ENCODE measurements at regions not wholly inside any gene's neighbourhood (a gene's known extent, or its start where the extent isn't known, plus 50 kb on each side); places are given as distances from the start of the nearest gene placed in this dataset.

GRCh38 chr4:138595731-138596460, 353.7 kb upstream of the SLC7A11 start:
- no peak overlapping the region for H3K4me3 Mint-ChIP-seq (ENCODE audit: unreplicated experiment)
- H3K27ac Mint-ChIP-seq (ENCODE audit: unreplicated experiment), result no peak overlapping the region
- no peaks in the 10 kb centered on the region for H3K27me3 Mint-ChIP-seq (ENCODE audit: unreplicated experiment)

GRCh38 chr4:138595171-138595570, 353.0 kb upstream of the SLC7A11 start:
- Mint-ChIP-seq H3K36me3 (ENCODE audit: unreplicated experiment) (no peaks in the 10 kb centered on the region), H3K27ac (ENCODE audit: unreplicated experiment) (no peak overlapping the region), H3K4me1 (ENCODE audit: low read depth, unreplicated experiment) (peaks cover 4% of the 10 kb centered on the region), H3K27me3 (ENCODE audit: unreplicated experiment) (no peaks in the 10 kb centered on the region), H3K9me3 (ENCODE audit: unreplicated experiment) (no peaks in the 10 kb centered on the region), H3K4me3 (ENCODE audit: unreplicated experiment) (no peak overlapping the region)
- no peak for DNase-seq
- TF ChIP-seq CTCF (IDR thresholded peaks at IDR 0.05; ENCODE audit: partially characterized antibody, unreplicated experiment), result no peak

More at GRCh38 chr4:138595731-138596460, 353.7 kb upstream of the SLC7A11 start:
- DNase-seq, result no peak
- H3K36me3 Mint-ChIP-seq (ENCODE audit: unreplicated experiment), result no peaks in the 10 kb centered on the region
- TF ChIP-seq CTCF (IDR thresholded peaks at IDR 0.05; ENCODE audit: partially characterized antibody, unreplicated experiment), result no peak
- peaks cover 4% of the 10 kb centered on the region for H3K4me1 Mint-ChIP-seq (ENCODE audit: low read depth, unreplicated experiment)
- no peaks in the 10 kb centered on the region for H3K9me3 Mint-ChIP-seq (ENCODE audit: unreplicated experiment)

- H3K9me3 Mint-ChIP-seq (ENCODE audit: unreplicated experiment), result no peaks in the 10 kb centered on the region
- no peak overlapping the region for H3K27ac Mint-ChIP-seq (ENCODE audit: unreplicated experiment)
- no peak overlapping the region for H3K4me3 Mint-ChIP-seq (ENCODE audit: unreplicated experiment)
- H3K36me3 Mint-ChIP-seq (ENCODE audit: unreplicated experiment), result no peaks in the 10 kb centered on the region
- H3K27me3 Mint-ChIP-seq (ENCODE audit: unreplicated experiment), result no peaks in the 10 kb centered on the region
- peaks cover 4% of the 10 kb centered on the region for H3K4me1 Mint-ChIP-seq (ENCODE audit: low read depth, unreplicated experiment)
- TF ChIP-seq CTCF (IDR thresholded peaks at IDR 0.05; ENCODE audit: partially characterized antibody, unreplicated experiment), result no peak
- DNase-seq, result no peak
These were observed 350.6 kb upstream of the SLC7A11 start for GRCh38 chr4:138592796-138593195.

GRCh38 chr4:138591808-138592207, 349.7 kb upstream of the SLC7A11 start:
- Mint-ChIP-seq H3K27me3 (ENCODE audit: unreplicated experiment) (no peaks in the 10 kb centered on the region), H3K4me3 (ENCODE audit: unreplicated experiment) (no peak overlapping the region), H3K4me1 (ENCODE audit: low read depth, unreplicated experiment) (no peaks in the 10 kb centered on the region), H3K27ac (ENCODE audit: unreplicated experiment) (no peak overlapping the region), H3K36me3 (ENCODE audit: unreplicated experiment) (no peaks in the 10 kb centered on the region), H3K9me3 (ENCODE audit: unreplicated experiment) (no peaks in the 10 kb centered on the region)
- no peak for DNase-seq
- no peak for TF ChIP-seq CTCF (IDR thresholded peaks at IDR 0.05; ENCODE audit: partially characterized antibody, unreplicated experiment)

- Mint-ChIP-seq H3K36me3 (ENCODE audit: unreplicated experiment) (no peaks in the 10 kb centered on the region), H3K27ac (ENCODE audit: unreplicated experiment) (no peak overlapping the region), H3K27me3 (ENCODE audit: unreplicated experiment) (peaks cover 2% of the 10 kb centered on the region), H3K9me3 (ENCODE audit: unreplicated experiment) (no peaks in the 10 kb centered on the region), H3K4me1 (ENCODE audit: low read depth, unreplicated experiment) (no peaks in the 10 kb centered on the region), H3K4me3 (ENCODE audit: unreplicated experiment) (no peak overlapping the region)
- DNase-seq, result no peak
- TF ChIP-seq CTCF (IDR thresholded peaks at IDR 0.05; ENCODE audit: partially characterized antibody, unreplicated experiment), result no peak
These were observed 346.4 kb upstream of the SLC7A11 start for GRCh38 chr4:138588501-138588900.
